Heart right ventricle (tissue), 16 donors: ENCODE measurements at regions not wholly inside any gene's neighbourhood (a gene's known extent, or its start where the extent isn't known, plus 50 kb on each side); places are given as distances from the start of the nearest gene placed in this dataset.

Experiments
- ATAC-seq, 8 donors: fragments of 200-7000 bp; cut with Tn5 transposase; one replicate each; pipeline ENCODE4 v1.9.1; 2020; ENCODE audit warnings: mild to moderate bottlenecking in 8 of 8, moderate library complexity in 8 of 8, moderate number of reproducible peaks in 1 of 8
- DNase-seq, 2 donors: peaks; one replicate each; pipeline ENCODE4 v3.0.0-alpha.2; 2020
- H3K27ac ChIP-seq, 10 donors: fragments of 200-600 bp; sonication (generic) in 2 of 10; one replicate each; pipeline versions ENCODE4 v1.5.0 to v1.8.0; 2020 to 2022; ENCODE audit warnings: mild to moderate bottlenecking in 3 of 10
- H3K27me3 ChIP-seq, 7 donors: fragments of 200-600 bp; one replicate each; pipeline ENCODE4 v1.8.0; 2021 to 2022; ENCODE audit warnings: mild to moderate bottlenecking in 2 of 7
- H3K36me3 ChIP-seq, 9 donors: fragments of 200-600 bp; sonication (generic) in 1 of 9; one replicate each; pipeline versions ENCODE4 v1.5.0 to v1.8.0; 2020 to 2022; ENCODE audit warnings: mild to moderate bottlenecking in 2 of 9
- H3K4me1 ChIP-seq, 9 donors: fragments of 200-600 bp; sonication (generic) in 1 of 9; one replicate each; pipeline versions ENCODE4 v1.5.0 to v1.8.0; 2020 to 2022; ENCODE audit warnings: mild to moderate bottlenecking in 4 of 9
- H3K4me3 ChIP-seq, 10 donors: fragments of 200-600 bp; sonication (generic) in 2 of 10; one replicate each; pipeline versions ENCODE4 v1.5.0 to v1.8.0; 2020 to 2022; ENCODE audit warnings: mild to moderate bottlenecking in 7 of 10, moderate library complexity in 2 of 10
- H3K9me3 ChIP-seq, 11 donors: fragments of 200-600 bp in 10 of 11; sonication (generic) in 2 of 11; one replicate each; pipeline versions ENCODE4 v1.5.0 to v1.8.0; 2013 to 2022; ENCODE audit warnings: mild to moderate bottlenecking in 2 of 11, control low read depth in 1 of 11, moderate library complexity in 1 of 11
- WGBS, 2 donors: extraction: QIAGEN DNeasy Blood & Tissue Kit; methylation state at CpG; one replicate each; pipeline ENCODE4 v1.1.7; 2013; ENCODE audit warnings: inconsistent platforms in 1 of 2; 5-methylcytosine and 5-hydroxymethylcytosine counted together
- intact Hi-C, 10 donors: fragments of 100-400 bp; cut with DNase I; formaldehyde crosslinking; loops; one replicate each; pipeline versions ENCODE4 v1.11.1 to v1.14.2; 2022
- TF ChIP-seq, protein P1 (sequence below), 9 donors: fragments of 200-600 bp; sonication (generic) in 2 of 9; IDR thresholded peaks; one replicate each; pipeline versions ENCODE4 v1.5.0 to v1.8.0; 2021 to 2022; ENCODE audit warnings: antibody characterized with exemption in 9 of 9, mild to moderate bottlenecking in 5 of 9, moderate library complexity in 1 of 9
- donor health status: Arrhythmogenic right ventricular cardiomyopathy.
- donor health status: ischemic (EF 13 %, LVEDD 7.1; RV severe dilation, severe dysfunction).
- donor health status: healthy with polysubstance abuse.
- donor health status: DM: no; HTN: yes; CAD: no.
- donor health status: DM: no; HTN: no; CAD: no.
- donor health status: ischemic (EF 25% LVEDD 6.9; RV normal size, moderate dysfunction).
- donor health status: ischemic (EF 25% LVEDD 5.7; RV mildly dilated, moderate dysfunction).
- donor health status: healthy.
- donor health status: DM: yes; HTN: yes; CAD: no.
- donor health status: Ischemic cardiomyopathy.
- donor health status: ischemic (EF 35%, LVEDD 5.7; RV mildly dilated, moderate dysfunction).
- donor health status: nonischemic (EF 11% LVEDD 7.7; RV severe dilation, severe dysfunction).
- donor health status: DM: yes; HTN: yes; CAD: no.
- donor health status: PGD.
- donor health status: ischemic (EF 29% LVEDD 5.4; RV normal size, mild dysfunction).
- donor health status: nonischemic (EF 23%, LVEDD 6.1; RV moderate dilation, normal function).

DNA sequence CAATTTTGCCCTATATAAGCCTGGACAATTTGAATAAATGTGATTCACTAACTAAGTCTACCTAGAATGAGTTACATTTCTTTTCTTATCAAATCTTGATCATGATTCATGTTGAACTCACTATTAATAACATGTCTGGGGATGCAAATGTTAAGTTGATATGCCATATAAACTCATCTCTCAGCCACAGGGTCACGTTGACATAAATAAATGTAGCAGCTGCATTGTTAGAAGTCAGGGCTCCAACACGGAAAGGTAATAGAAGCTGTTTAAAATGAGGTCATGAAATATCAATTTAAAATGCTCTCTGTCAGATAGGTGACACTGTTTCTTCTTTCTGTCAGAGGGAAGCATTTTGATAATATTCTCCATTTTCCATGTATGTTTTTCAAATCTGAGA lies 521.9 kb downstream of the CCDC85A start:
- ATAC-seq, result no peak
- H3K27me3 ChIP-seq, result no peaks in the 10 kb centered on the region
- 74 to 89% methylated on average over 2 of the region's 2 CpGs for WGBS, 2 donors
- intact Hi-C loops, result no loop called here
- H3K4me3 ChIP-seq, result no peak overlapping the region
- H3K9me3 ChIP-seq, result no peaks in the 10 kb centered on the region
- no peaks in the 10 kb centered on the region for H3K36me3 ChIP-seq
- TF ChIP-seq, protein P1, sequence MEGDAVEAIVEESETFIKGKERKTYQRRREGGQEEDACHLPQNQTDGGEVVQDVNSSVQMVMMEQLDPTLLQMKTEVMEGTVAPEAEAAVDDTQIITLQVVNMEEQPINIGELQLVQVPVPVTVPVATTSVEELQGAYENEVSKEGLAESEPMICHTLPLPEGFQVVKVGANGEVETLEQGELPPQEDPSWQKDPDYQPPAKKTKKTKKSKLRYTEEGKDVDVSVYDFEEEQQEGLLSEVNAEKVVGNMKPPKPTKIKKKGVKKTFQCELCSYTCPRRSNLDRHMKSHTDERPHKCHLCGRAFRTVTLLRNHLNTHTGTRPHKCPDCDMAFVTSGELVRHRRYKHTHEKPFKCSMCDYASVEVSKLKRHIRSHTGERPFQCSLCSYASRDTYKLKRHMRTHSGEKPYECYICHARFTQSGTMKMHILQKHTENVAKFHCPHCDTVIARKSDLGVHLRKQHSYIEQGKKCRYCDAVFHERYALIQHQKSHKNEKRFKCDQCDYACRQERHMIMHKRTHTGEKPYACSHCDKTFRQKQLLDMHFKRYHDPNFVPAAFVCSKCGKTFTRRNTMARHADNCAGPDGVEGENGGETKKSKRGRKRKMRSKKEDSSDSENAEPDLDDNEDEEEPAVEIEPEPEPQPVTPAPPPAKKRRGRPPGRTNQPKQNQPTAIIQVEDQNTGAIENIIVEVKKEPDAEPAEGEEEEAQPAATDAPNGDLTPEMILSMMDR (IDR thresholded peaks at IDR 0.05), result no peak
- H3K27ac ChIP-seq, result no peak overlapping the region
- no peaks in the 10 kb centered on the region for H3K4me1 ChIP-seq
- DNase-seq, result no peak

DNA sequence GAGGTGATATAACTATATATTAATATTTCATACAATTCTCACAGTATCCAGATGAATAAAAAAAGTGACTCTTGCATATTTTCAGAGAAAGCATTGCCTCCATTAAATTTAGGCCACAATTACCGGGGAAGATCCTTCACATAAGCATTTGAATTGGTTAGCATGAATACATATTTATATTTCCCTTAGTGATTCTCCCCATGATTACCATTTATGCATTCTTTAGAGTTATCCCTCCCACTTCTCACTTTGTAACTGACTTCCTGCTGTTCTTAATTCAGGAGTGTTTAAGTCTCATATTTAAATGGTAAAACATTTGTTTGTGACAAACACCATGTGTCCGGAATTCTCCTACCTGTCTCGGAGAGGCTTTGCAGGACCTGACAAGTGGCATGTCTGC lies 523.4 kb downstream of the CCDC85A start:
- ATAC-seq (no peak), DNase-seq (no peak)
- H3K4me1 ChIP-seq, result no peaks in the 10 kb centered on the region
- H3K27ac ChIP-seq, result no peak overlapping the region
- no peaks in the 10 kb centered on the region for H3K27me3 ChIP-seq
- intact Hi-C loops, result no loop called here
- TF ChIP-seq, protein P1 (IDR thresholded peaks at IDR 0.05), result no peak
- no peaks in the 10 kb centered on the region for H3K36me3 ChIP-seq
- no peak overlapping the region for H3K4me3 ChIP-seq
- no peaks in the 10 kb centered on the region for H3K9me3 ChIP-seq
- whole genome bisulfite sequencing, 2 donors, result 87 to 88% methylated on average over 3 of the region's 3 CpGs

DNA sequence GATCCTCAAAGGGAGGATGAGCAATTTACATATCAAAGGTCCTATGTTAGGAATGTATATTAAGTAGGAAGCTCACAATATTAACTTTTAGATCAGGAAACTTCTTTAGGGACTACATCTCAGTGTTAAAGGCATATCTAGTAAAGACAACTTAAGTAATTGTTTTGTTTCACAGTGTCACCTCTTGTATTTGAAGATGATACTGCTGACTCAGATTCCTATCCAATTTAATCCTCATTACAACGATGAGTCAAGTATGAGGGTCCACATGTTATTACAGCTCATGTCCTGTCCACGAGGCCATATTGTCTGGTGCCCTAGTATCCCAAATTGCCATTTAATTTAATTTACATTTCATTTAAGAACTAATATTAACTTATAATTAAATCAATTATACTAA lies 523.9 kb downstream of the CCDC85A start:
- ATAC-seq (no peak), DNase-seq (no peak)
- Histone ChIP-seq H3K4me3 (no peak overlapping the region), H3K27ac (no peak overlapping the region), H3K36me3 (no peaks in the 10 kb centered on the region), H3K4me1 (no peaks in the 10 kb centered on the region), H3K9me3 (no peaks in the 10 kb centered on the region), H3K27me3 (no peaks in the 10 kb centered on the region)
- WGBS, 2 donors, result 80 to 86% methylated on average over 2 of the region's 2 CpGs
- TF ChIP-seq, protein P1 (IDR thresholded peaks at IDR 0.05), result no peak
- intact Hi-C loops, result no loop called here

DNA sequence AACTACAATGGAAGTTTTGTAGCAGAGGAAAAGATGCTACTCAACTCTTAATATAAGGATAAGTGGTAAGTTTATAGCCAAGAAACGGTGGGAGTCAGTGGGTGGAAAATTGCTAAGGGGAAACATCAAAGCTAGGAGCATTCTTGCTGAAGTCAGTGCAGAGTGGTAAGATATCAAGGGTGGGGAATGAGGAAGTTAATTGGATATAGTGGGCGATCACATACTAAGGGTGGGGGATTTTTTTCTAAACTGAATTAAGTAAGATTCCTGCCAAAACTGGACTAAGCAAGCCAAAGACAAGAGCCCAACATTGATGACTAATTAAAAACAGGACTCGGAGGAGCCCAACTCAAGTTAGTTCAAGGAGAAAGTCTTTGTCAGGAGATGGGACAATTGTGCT lies 525.4 kb downstream of the CCDC85A start:
- H3K36me3 ChIP-seq, result no peaks in the 10 kb centered on the region
- intact Hi-C loops, result no loop called here
- ATAC-seq, result no peak
- H3K27me3 ChIP-seq, result no peaks in the 10 kb centered on the region
- DNase-seq, result no peak
- WGBS, 2 donors, result 75 to 85% methylated on average over 3 of the region's 3 CpGs
- TF ChIP-seq, protein P1 (IDR thresholded peaks at IDR 0.05), result no peak
- H3K9me3 ChIP-seq, result no peaks in the 10 kb centered on the region
- H3K27ac ChIP-seq, result no peak overlapping the region
- no peak overlapping the region for H3K4me3 ChIP-seq
- H3K4me1 ChIP-seq, result peaks cover 0 to 11% (median 0%) of the 10 kb centered on the region in 9 donors
